ENCODE measurements at regions not wholly inside any gene's neighbourhood (a gene's known extent, or its start where the extent isn't known, plus 50 kb on each side); places are given as distances from the start of the nearest gene placed in this dataset.

- no peak for TF ChIP-seq GATA2 (IDR thresholded peaks at IDR 0.05; ENCODE audit: low read depth, low read length)
- TF ChIP-seq GATA3 (IDR thresholded peaks at IDR 0.05; ENCODE audit: low read depth, low read length): no peak
Observed at GRCh38 chr5:35478856-35479682, 138.6 kb upstream of the SPEF2 start.

All from SH-SY5Y (cell line).